ENCODE measurements at regions not wholly inside any gene's neighbourhood (a gene's known extent, or its start where the extent isn't known, plus 50 kb on each side); places are given as distances from the start of the nearest gene placed in this dataset.

DNA sequence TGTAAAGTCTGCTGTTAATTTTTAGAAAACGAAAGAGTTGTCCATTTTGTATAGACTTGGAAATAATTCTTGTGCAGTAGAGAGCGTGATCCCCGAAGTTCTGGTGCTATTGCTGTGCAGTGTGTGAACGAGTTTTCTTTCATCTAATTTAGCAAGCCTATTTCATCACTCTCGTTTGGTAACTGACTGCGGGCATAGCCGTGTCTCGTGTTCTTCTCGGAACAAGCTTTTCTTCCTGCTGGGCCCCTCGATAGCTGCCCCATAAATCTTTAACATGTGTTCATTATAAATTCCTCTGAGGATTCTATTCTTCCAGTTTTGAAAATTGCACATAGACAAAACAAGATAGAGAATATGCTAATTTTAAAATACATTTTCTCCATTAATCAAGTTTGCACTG lies 622.0 kb upstream of the PFKP start:
- Histone ChIP-seq H3K36me3 (ENCODE audit: insufficient read depth, low read length) (no peaks in the 10 kb centered on the region), H3K79me2 (ENCODE audit: insufficient read depth, low read depth, low read length) (no peaks in the 10 kb centered on the region), H3K9me2 (ENCODE audit: insufficient read depth, low read length) (no peaks in the 10 kb centered on the region), H3K4me1 (ENCODE audit: insufficient read depth, low read length, poor library complexity, severe bottlenecking) (no peaks in the 10 kb centered on the region), H3K27ac (ENCODE audit: low read depth, low read length, poor library complexity, severe bottlenecking) (no peak overlapping the region), H3K9me3 (ENCODE audit: low read length) (no peaks in the 10 kb centered on the region), H4K20me1 (ENCODE audit: insufficient read depth, low read length) (no peaks in the 10 kb centered on the region), H2AFZ (ENCODE audit: low read length) (no peak overlapping the region), H3K4me3 (ENCODE audit: low read depth, low read length, poor library complexity, severe bottlenecking) (no peak overlapping the region), H3K4me2 (ENCODE audit: low read length) (no peak overlapping the region)
- intact Hi-C loops (cut with micrococcal nuclease; ENCODE audit: unreplicated experiment) = no loop called here
- CTCF ChIA-PET (ENCODE audit: unreplicated experiment) = no interaction called here
- POLR2A ChIA-PET = no interaction called here
- BruUV-seq (replicated peaks) = no TSS peak
- no peak for TF ChIP-seq EZH2phosphoT487 (IDR thresholded peaks at IDR 0.05; ENCODE audit: borderline replicate concordance, low read depth, low read length)
- TF ChIP-seq, protein P1, sequence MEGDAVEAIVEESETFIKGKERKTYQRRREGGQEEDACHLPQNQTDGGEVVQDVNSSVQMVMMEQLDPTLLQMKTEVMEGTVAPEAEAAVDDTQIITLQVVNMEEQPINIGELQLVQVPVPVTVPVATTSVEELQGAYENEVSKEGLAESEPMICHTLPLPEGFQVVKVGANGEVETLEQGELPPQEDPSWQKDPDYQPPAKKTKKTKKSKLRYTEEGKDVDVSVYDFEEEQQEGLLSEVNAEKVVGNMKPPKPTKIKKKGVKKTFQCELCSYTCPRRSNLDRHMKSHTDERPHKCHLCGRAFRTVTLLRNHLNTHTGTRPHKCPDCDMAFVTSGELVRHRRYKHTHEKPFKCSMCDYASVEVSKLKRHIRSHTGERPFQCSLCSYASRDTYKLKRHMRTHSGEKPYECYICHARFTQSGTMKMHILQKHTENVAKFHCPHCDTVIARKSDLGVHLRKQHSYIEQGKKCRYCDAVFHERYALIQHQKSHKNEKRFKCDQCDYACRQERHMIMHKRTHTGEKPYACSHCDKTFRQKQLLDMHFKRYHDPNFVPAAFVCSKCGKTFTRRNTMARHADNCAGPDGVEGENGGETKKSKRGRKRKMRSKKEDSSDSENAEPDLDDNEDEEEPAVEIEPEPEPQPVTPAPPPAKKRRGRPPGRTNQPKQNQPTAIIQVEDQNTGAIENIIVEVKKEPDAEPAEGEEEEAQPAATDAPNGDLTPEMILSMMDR (conservative IDR thresholded peaks at IDR 0.05; ENCODE audit: low read length) = no peak
- no peak for DNase-seq (ENCODE audit: low spot score)

DNA sequence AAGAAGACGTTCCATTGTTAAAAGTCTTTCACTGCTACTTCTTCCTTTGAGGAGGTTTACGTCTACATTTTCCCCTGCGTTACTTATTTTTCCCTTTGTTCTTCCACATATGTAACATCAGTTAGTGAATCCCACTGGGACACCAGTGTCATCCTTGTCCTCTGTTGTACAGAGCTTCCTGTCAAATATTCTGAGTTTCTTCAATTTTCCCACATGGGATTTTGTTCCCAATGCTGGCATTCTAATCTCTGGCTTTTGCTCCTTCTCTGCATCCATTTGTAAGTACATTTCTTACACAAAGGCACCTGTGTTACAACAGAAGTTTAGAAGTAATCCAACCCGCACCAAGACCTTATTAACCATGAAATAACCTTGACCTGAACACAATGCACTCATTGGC lies 627.4 kb upstream of the PFKP start:
- Histone ChIP-seq H3K79me2 (ENCODE audit: insufficient read depth, low read depth, low read length) (no peaks in the 10 kb centered on the region), H3K4me2 (ENCODE audit: low read length) (no peak overlapping the region), H3K4me3 (ENCODE audit: low read depth, low read length, poor library complexity, severe bottlenecking) (no peak overlapping the region), H4K20me1 (ENCODE audit: insufficient read depth, low read length) (no peaks in the 10 kb centered on the region), H3K27ac (ENCODE audit: low read depth, low read length, poor library complexity, severe bottlenecking) (no peak overlapping the region), H3K4me1 (ENCODE audit: insufficient read depth, low read length, poor library complexity, severe bottlenecking) (no peaks in the 10 kb centered on the region), H3K9me2 (ENCODE audit: insufficient read depth, low read length) (no peaks in the 10 kb centered on the region), H3K9me3 (ENCODE audit: low read length) (no peaks in the 10 kb centered on the region), H3K36me3 (ENCODE audit: insufficient read depth, low read length) (no peaks in the 10 kb centered on the region), H2AFZ (ENCODE audit: low read length) (no peak overlapping the region)
- DNase-seq (ENCODE audit: low spot score) = no peak
- POLR2A ChIA-PET = no interaction called here
- intact Hi-C loops (cut with micrococcal nuclease; ENCODE audit: unreplicated experiment) = no loop called here
- no TSS peak for BruUV-seq (replicated peaks)
- no peak for TF ChIP-seq EZH2phosphoT487 (IDR thresholded peaks at IDR 0.05; ENCODE audit: borderline replicate concordance, low read depth, low read length)
- TF ChIP-seq, protein P1 (conservative IDR thresholded peaks at IDR 0.05; ENCODE audit: low read length) = no peak
- CTCF ChIA-PET (ENCODE audit: unreplicated experiment) = no interaction called here

DNA sequence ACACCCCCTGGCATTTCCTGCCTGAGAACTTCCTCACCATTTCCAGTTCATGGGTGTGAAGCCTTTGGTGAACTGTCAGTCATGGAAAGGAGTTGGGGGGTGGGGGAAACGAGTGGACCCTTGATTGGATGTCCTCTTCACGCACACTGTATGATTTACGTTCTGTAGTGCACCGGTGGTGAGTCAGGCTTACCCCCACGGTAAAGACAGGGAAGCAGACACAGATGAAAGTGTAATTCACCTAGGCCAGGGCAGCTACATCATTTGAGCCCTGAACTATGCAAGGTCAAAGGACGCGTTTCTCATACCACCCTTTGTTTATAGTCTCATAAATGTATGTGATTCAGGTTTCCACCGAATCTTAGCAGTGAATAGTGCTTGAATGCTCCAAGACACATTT lies 628.3 kb upstream of the PFKP start:
- H3K27ac ChIP-seq (ENCODE audit: low read depth, low read length, poor library complexity, severe bottlenecking) = no peak overlapping the region
- no peaks in the 10 kb centered on the region for H3K4me1 ChIP-seq (ENCODE audit: insufficient read depth, low read length, poor library complexity, severe bottlenecking)
- BruUV-seq (replicated peaks) = no TSS peak
- H4K20me1 ChIP-seq (ENCODE audit: insufficient read depth, low read length) = no peaks in the 10 kb centered on the region
- no peak overlapping the region for H2AFZ ChIP-seq (ENCODE audit: low read length)
- ChIA-PET CTCF (ENCODE audit: unreplicated experiment) (no interaction called here), POLR2A (no interaction called here)
- no peaks in the 10 kb centered on the region for H3K79me2 ChIP-seq (ENCODE audit: insufficient read depth, low read depth, low read length)
- no peak overlapping the region for H3K4me3 ChIP-seq (ENCODE audit: low read depth, low read length, poor library complexity, severe bottlenecking)
- H3K36me3 ChIP-seq (ENCODE audit: insufficient read depth, low read length) = no peaks in the 10 kb centered on the region
- intact Hi-C loops (cut with micrococcal nuclease; ENCODE audit: unreplicated experiment) = no loop called here
- no peak overlapping the region for H3K4me2 ChIP-seq (ENCODE audit: low read length)
- no peak for DNase-seq (ENCODE audit: low spot score)
- TF ChIP-seq, protein P1 (conservative IDR thresholded peaks at IDR 0.05; ENCODE audit: low read length) = no peak
- TF ChIP-seq EZH2phosphoT487 (IDR thresholded peaks at IDR 0.05; ENCODE audit: borderline replicate concordance, low read depth, low read length) = no peak
- no peaks in the 10 kb centered on the region for H3K9me2 ChIP-seq (ENCODE audit: insufficient read depth, low read length)
- H3K9me3 ChIP-seq (ENCODE audit: low read length) = no peaks in the 10 kb centered on the region
